ENCODE measurements at regions not wholly inside any gene's neighbourhood (a gene's known extent, or its start where the extent isn't known, plus 50 kb on each side); places are given as distances from the start of the nearest gene placed in this dataset.

DNA sequence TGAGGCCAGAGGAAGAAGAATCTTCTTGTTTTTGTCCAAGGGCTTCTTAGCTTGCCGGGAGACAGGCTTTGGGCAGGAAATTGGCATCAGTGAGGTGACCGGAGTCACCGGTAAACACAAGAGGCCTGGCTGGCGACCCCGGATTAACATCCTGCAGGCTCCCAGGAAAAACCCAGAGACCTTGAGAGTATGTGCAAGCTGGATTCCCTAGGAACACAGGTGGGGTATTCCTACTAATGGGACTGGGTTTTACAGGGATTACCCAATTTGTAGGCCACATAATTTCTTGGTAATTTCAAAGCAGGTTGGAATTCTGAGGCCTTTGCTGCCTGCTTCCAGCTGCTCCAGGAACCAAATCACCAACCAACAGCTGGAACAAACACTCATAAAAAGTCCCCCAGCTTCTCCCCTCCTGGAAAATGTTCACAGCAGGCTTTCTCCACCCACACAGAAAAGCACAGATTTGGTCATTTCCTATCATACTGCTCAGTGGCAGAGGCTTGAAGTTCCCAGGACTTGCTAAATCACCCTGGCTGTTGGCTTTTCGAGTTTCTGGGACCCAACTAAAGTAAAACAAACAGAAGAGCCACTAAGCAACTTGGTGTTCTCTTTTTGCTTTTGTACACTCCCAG, 258.8 kb downstream of the IRF8 start:
- Mint-ChIP-seq H3K27ac (no peak overlapping the region), H3K27me3 (ENCODE audit: insufficient read depth) (peaks cover 8% of the 10 kb centered on the region), H3K4me3 (no peak overlapping the region), H3K9me3 (no peaks in the 10 kb centered on the region), H3K4me1 (no peaks in the 10 kb centered on the region), H3K36me3 (ENCODE audit: low read depth) (no peaks in the 10 kb centered on the region)
- 88 to 96% methylated on average over 6 of the region's 6 CpGs for WGBS, 2 experiments (ENCODE audit: insufficient coverage in 1 of 2, insufficient read length in 1 of 2)
- H3K36me3 ChIP-seq (ENCODE audit: control insufficient read depth, insufficient read depth, low read length), result no peaks in the 10 kb centered on the region
- DNase-seq, result no peak
- peaks cover 4% of the 10 kb centered on the region for H3K27me3 ChIP-seq (ENCODE audit: control insufficient read depth, insufficient read depth, low read length, poor library complexity, severe bottlenecking)
- no peaks in the 10 kb centered on the region for H3K4me1 ChIP-seq (ENCODE audit: control insufficient read depth, insufficient read depth, low read length)
- TF ChIP-seq, protein P1, sequence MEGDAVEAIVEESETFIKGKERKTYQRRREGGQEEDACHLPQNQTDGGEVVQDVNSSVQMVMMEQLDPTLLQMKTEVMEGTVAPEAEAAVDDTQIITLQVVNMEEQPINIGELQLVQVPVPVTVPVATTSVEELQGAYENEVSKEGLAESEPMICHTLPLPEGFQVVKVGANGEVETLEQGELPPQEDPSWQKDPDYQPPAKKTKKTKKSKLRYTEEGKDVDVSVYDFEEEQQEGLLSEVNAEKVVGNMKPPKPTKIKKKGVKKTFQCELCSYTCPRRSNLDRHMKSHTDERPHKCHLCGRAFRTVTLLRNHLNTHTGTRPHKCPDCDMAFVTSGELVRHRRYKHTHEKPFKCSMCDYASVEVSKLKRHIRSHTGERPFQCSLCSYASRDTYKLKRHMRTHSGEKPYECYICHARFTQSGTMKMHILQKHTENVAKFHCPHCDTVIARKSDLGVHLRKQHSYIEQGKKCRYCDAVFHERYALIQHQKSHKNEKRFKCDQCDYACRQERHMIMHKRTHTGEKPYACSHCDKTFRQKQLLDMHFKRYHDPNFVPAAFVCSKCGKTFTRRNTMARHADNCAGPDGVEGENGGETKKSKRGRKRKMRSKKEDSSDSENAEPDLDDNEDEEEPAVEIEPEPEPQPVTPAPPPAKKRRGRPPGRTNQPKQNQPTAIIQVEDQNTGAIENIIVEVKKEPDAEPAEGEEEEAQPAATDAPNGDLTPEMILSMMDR (conservative IDR thresholded peaks at IDR 0.05), result no peak
- H3K9ac ChIP-seq (ENCODE audit: extremely low read depth, low read length, poor library complexity, severe bottlenecking), result no peak overlapping the region
- no peak overlapping the region for H3K27ac ChIP-seq (ENCODE audit: low read depth, low read length)
- no peak overlapping the region for H3K4me3 ChIP-seq (ENCODE audit: low read length)
- no peaks in the 10 kb centered on the region for H3K9me3 ChIP-seq (ENCODE audit: control insufficient read depth, low read length)

DNA sequence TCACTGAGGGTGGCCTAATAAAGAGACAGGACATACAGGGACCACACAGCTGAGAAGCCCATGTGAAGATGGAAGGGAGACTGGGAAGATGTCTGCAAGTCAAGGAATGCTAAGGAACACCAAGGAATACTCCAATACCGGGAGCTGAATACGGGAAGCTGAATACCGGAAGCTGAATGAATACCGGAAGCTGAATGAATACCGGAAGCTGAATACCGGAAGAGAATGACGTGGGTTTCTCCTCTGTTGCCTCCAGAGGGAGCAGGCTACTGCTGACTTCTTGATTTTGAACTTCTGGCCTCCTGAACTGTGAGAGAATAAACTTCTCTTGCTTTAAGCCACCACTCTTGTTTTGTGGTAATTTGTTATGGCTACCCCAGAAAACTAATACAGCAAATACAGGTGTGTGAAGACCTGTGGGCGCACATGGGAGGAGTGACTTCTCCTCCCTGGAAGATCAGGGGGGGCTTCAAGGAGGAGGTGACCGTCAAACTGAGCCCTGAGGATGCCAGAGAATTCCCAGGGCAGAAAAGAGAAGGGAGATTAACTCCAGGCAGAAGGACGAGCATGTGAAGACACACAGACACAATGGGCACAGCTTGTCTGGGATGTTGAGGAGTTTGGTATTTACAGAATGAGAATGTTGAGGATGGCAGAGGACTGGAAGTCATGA, 259.9 kb downstream of the IRF8 start:
- Histone ChIP-seq H3K36me3 (ENCODE audit: control insufficient read depth, insufficient read depth, low read length) (no peaks in the 10 kb centered on the region), H3K4me3 (ENCODE audit: low read length) (no peak overlapping the region), H3K27me3 (ENCODE audit: control insufficient read depth, insufficient read depth, low read length, poor library complexity, severe bottlenecking) (peaks cover 3% of the 10 kb centered on the region), H3K4me1 (ENCODE audit: control insufficient read depth, insufficient read depth, low read length) (no peaks in the 10 kb centered on the region), H3K9me3 (ENCODE audit: control insufficient read depth, low read length) (no peaks in the 10 kb centered on the region), H3K9ac (ENCODE audit: extremely low read depth, low read length, poor library complexity, severe bottlenecking) (no peak overlapping the region), H3K27ac (ENCODE audit: low read depth, low read length) (no peak overlapping the region)
- H3K27ac Mint-ChIP-seq, result no peak overlapping the region
- H3K27me3 Mint-ChIP-seq (ENCODE audit: insufficient read depth), result peaks cover 8% of the 10 kb centered on the region
- no peaks in the 10 kb centered on the region for H3K36me3 Mint-ChIP-seq (ENCODE audit: low read depth)
- H3K4me3 Mint-ChIP-seq, result no peak overlapping the region
- WGBS, 2 experiments (ENCODE audit: insufficient coverage in 1 of 2, insufficient read length in 1 of 2), result 85 to 87% methylated on average over 9 to 10 of the region's 10 CpGs
- TF ChIP-seq, protein P1 (conservative IDR thresholded peaks at IDR 0.05), result peak; percentile 64
- H3K9me3 Mint-ChIP-seq, result no peaks in the 10 kb centered on the region
- H3K4me1 Mint-ChIP-seq, result no peaks in the 10 kb centered on the region
- no peak for DNase-seq

DNA sequence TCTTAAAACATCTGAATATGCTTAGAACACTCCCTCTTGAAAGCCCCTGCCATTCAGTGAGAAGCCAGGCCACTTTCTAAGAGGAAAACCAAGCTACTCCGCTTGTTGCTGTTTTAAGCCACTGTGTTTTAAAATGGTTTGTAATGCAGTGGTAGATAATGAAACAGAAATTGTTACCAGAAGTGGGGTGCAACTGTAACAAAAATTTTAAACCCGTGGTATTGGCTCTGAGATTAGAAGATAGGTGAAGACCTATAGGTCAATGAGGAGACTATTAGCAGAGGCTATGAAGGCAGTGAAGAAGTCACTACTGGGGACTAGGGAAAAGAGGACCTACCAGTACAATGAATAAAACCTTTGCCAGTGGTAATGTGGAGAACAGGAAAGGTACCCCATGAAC, 266.5 kb downstream of the IRF8 start:
- H3K4me1 ChIP-seq (ENCODE audit: control insufficient read depth, insufficient read depth, low read length), result no peaks in the 10 kb centered on the region
- no peak overlapping the region for H3K9ac ChIP-seq (ENCODE audit: extremely low read depth, low read length, poor library complexity, severe bottlenecking)
- TF ChIP-seq, protein P1 (conservative IDR thresholded peaks at IDR 0.05), result no peak
- no peaks in the 10 kb centered on the region for H3K36me3 Mint-ChIP-seq (ENCODE audit: low read depth)
- no peak overlapping the region for H3K4me3 Mint-ChIP-seq
- peaks cover 12% of the 10 kb centered on the region for H3K9me3 ChIP-seq (ENCODE audit: control insufficient read depth, low read length)
- H3K4me3 ChIP-seq (ENCODE audit: low read length), result no peak overlapping the region
- no peak overlapping the region for H3K27ac ChIP-seq (ENCODE audit: low read depth, low read length)
- peaks cover 18% of the 10 kb centered on the region for H3K9me3 Mint-ChIP-seq
- H3K27ac Mint-ChIP-seq, result no peak overlapping the region
- peaks cover 24% of the 10 kb centered on the region for H3K27me3 Mint-ChIP-seq (ENCODE audit: insufficient read depth)
- no peaks in the 10 kb centered on the region for H3K4me1 Mint-ChIP-seq
- peaks cover 23% of the 10 kb centered on the region for H3K27me3 ChIP-seq (ENCODE audit: control insufficient read depth, insufficient read depth, low read length, poor library complexity, severe bottlenecking)
- 65 to 75% methylated on average over 2 of the region's 2 CpGs for WGBS, 2 experiments (ENCODE audit: insufficient coverage in 1 of 2, insufficient read length in 1 of 2)
- no peaks in the 10 kb centered on the region for H3K36me3 ChIP-seq (ENCODE audit: control insufficient read depth, insufficient read depth, low read length)
- no peak for DNase-seq

All from endodermal cell (in vitro differentiated cells).